HCT116 (cell line): ENCODE measurements at regions not wholly inside any gene's neighbourhood (a gene's known extent, or its start where the extent isn't known, plus 50 kb on each side); places are given as distances from the start of the nearest gene placed in this dataset.

Experiments used
- ATAC-seq: fragments of 200-7000 bp; cut with Tn5 transposase; 2 replicates; pipeline ENCODE4 v1.9.1; 2020; ENCODE audit warnings: mild to moderate bottlenecking, moderate library complexity
- BruUV-seq: library from RNA; stranded (reverse); fragments of 400-500 nt; replicated peaks from 2 replicates; lab custom pipeline; 2021; lab: Mats Ljungman, UMichigan
- CTCF ChIA-PET: fragments of 300-600 bp; sonication (Branson Sonifier 250); formaldehyde crosslinking; loops from one replicate; lab custom pipeline; 2021; ENCODE audit warnings: antibody characterized with exemption; lab: Charles Lee
- POLR2A ChIA-PET: fragments of 300-600, 350-600 bp; sonication (Branson Sonifier 250); formaldehyde crosslinking; loops from one replicate; lab custom pipeline; 2021; ENCODE audit warnings: antibody characterized with exemption; lab: Charles Lee
- RAD21 ChIA-PET, 2 experiments: fragments of 300-600 bp; sonication (Branson Sonifier 250); formaldehyde crosslinking; loops; one replicate each; lab custom pipeline; 2023; ENCODE audit warnings: low total read pairs in 2 of 2; ENCODE audit not compliant: uncharacterized antibody in 2 of 2, unreplicated experiment in 2 of 2, low non-redundant PET in 1 of 2; lab: Charles Lee
- DNase-seq: peaks from one replicate; pipeline ENCODE4 v3.0.0-alpha.2; 2010; ENCODE audit warnings: low read depth, low spot score
- H2AFZ ChIP-seq: fragments of 200-600 bp; shearing (Covaris generic), sonication (generic); 2 replicates; pipeline ENCODE4 v1.6.1; 2017; ENCODE audit warnings: low read depth, mixed run types, mixed read lengths, antibody characterized with exemption, low read length; ENCODE audit not compliant: poor library complexity, severe bottlenecking
- H3K27ac ChIP-seq: 2 replicates; pipeline ENCODE4 v1.5.1; 2012; ENCODE audit warnings: low read depth, low read length
- H3K27me3 ChIP-seq: fragments of 200-600 bp; sonication (generic); 2 replicates; pipeline ENCODE4 v1.6.1; 2016; ENCODE audit warnings: mixed run types, low read length, mixed read lengths; ENCODE audit not compliant: insufficient read depth
- H3K36me3 ChIP-seq, 2 experiments: fragments of 200-500 bp in 1 of 2; fragments of 200-600 bp in 1 of 2; sonication (Bioruptor generic) in 1 of 2; sonication (generic) in 1 of 2; 2 replicates each; pipeline versions ENCODE4 v1.5.1 to v1.6.1; 2014 to 2016; ENCODE audit warnings: low read length in 2 of 2, inconsistent platforms in 1 of 2, mixed read lengths in 1 of 2, mixed run types in 1 of 2; ENCODE audit not compliant: insufficient read depth in 2 of 2, control insufficient read depth in 1 of 2
- H3K4me1 ChIP-seq, 2 experiments: fragments of 200-600 bp in 1 of 2; sonication (generic) in 1 of 2; 2 replicates each; pipeline versions ENCODE4 v1.5.1 to v1.6.1; 2012 to 2017; ENCODE audit warnings: low read length in 2 of 2, inconsistent platforms in 1 of 2, mild to moderate bottlenecking in 1 of 2, mixed read lengths in 1 of 2, mixed run types in 1 of 2, moderate library complexity in 1 of 2; ENCODE audit not compliant: insufficient read depth in 2 of 2, control insufficient read depth in 1 of 2
- H3K4me2 ChIP-seq: fragments of 200-600 bp; sonication (generic); 2 replicates; pipeline ENCODE4 v1.6.1; 2017; ENCODE audit warnings: mixed run types, low read length, mixed read lengths
- H3K4me3 ChIP-seq, 2 experiments: fragments of 200-600 bp in 1 of 2; sonication (generic) in 1 of 2; replicated peaks in 1 of 2; 2 replicates each; pipeline ENCODE4 v1.5.1; 2011 to 2016; ENCODE audit warnings: low read length in 2 of 2, control low read depth in 1 of 2, low read depth in 1 of 2, mild to moderate bottlenecking in 1 of 2, mixed read lengths in 1 of 2, mixed run types in 1 of 2
- H3K79me2 ChIP-seq: fragments of 200-600 bp; sonication (generic); 2 replicates; pipeline ENCODE4 v1.6.1; 2017; ENCODE audit warnings: mild to moderate bottlenecking, mixed run types, low read length, moderate library complexity, mixed read lengths; ENCODE audit not compliant: insufficient read depth
- H3K9ac ChIP-seq: fragments of 200-600 bp; sonication (generic); 2 replicates; pipeline ENCODE4 v1.6.1; 2016; ENCODE audit warnings: low read length, mixed read lengths
- H3K9me2 ChIP-seq: fragments of 200-600 bp; sonication (generic), shearing (Covaris generic); 2 replicates; pipeline ENCODE4 v1.6.1; 2017; ENCODE audit warnings: mixed run types, mild to moderate bottlenecking, moderate library complexity; ENCODE audit not compliant: insufficient read depth
- H3K9me3 ChIP-seq, 2 experiments: fragments of 200-500 bp in 1 of 2; fragments of 200-600 bp in 1 of 2; sonication (Bioruptor generic) in 1 of 2; sonication (generic) in 1 of 2; 2 replicates each; pipeline ENCODE4 v1.6.1; 2014 to 2017; ENCODE audit warnings: low read length in 2 of 2, mixed read lengths in 2 of 2, inconsistent platforms in 1 of 2, low read depth in 1 of 2, mild to moderate bottlenecking in 1 of 2, mixed run types in 1 of 2, moderate library complexity in 1 of 2; ENCODE audit not compliant: control insufficient read depth in 1 of 2, insufficient read depth in 1 of 2
- H4K20me1 ChIP-seq: fragments of 200-600 bp; sonication (generic), shearing (Covaris generic); 2 replicates; pipeline ENCODE4 v1.6.1; 2017; ENCODE audit warnings: mixed run types, mild to moderate bottlenecking, moderate library complexity; ENCODE audit not compliant: insufficient read depth
- CBX3 ChIP-seq: IDR thresholded peaks from 2 replicates; pipeline ENCODE4 v1.6.1; 2012; ENCODE audit warnings: low read depth
- CEBPB ChIP-seq: IDR thresholded peaks from 2 replicates; pipeline ENCODE4 v1.6.1; 2012; ENCODE audit warnings: low read depth
- EGR1 ChIP-seq: IDR thresholded peaks from 2 replicates; pipeline ENCODE4 v1.6.1; 2012; ENCODE audit warnings: low read depth
- EZH2phosphoT487 ChIP-seq: fragments of 200-600 bp; IDR thresholded peaks from 2 replicates; pipeline ENCODE4 v1.6.1; 2018; ENCODE audit warnings: antibody characterized with exemption, borderline replicate concordance
- JUND ChIP-seq: IDR thresholded peaks from 2 replicates; pipeline ENCODE4 v1.6.1; 2012
- POLR2AphosphoS5 ChIP-seq: IDR thresholded peaks from 2 replicates; pipeline ENCODE4 v1.6.1; 2011; ENCODE audit warnings: mild to moderate bottlenecking, low read depth, low read length, moderate library complexity
- RAD21 ChIP-seq: IDR thresholded peaks from 2 replicates; pipeline ENCODE4 v1.6.1; 2012; ENCODE audit warnings: low read depth, mild to moderate bottlenecking
- REST ChIP-seq: IDR thresholded peaks from 2 replicates; pipeline ENCODE4 v1.6.1; 2012; ENCODE audit warnings: low read depth
- SIN3A ChIP-seq: IDR thresholded peaks from 2 replicates; pipeline ENCODE4 v1.6.1; 2012; ENCODE audit warnings: low read depth
- SP1 ChIP-seq: IDR thresholded peaks from 2 replicates; pipeline ENCODE4 v1.6.1; 2012; ENCODE audit warnings: low read depth
- SRF ChIP-seq: IDR thresholded peaks from 2 replicates; pipeline ENCODE4 v1.6.1; 2012; ENCODE audit warnings: low read depth
- TCF7L2 ChIP-seq: IDR thresholded peaks from 2 replicates; pipeline ENCODE4 v1.7.0; 2011; ENCODE audit warnings: borderline replicate concordance, inconsistent platforms; ENCODE audit not compliant: insufficient read depth, insufficient read length; ENCODE audit errors: extremely low read depth
- YY1 ChIP-seq: IDR thresholded peaks from 2 replicates; pipeline ENCODE4 v1.6.1; 2011; ENCODE audit warnings: low read length, low read depth, moderate library complexity, mild to moderate bottlenecking; ENCODE audit not compliant: insufficient replicate concordance; ENCODE audit errors: extremely low read depth
- ZBTB33 ChIP-seq: IDR thresholded peaks from 2 replicates; pipeline ENCODE4 v1.6.1; 2011; ENCODE audit warnings: mild to moderate bottlenecking, low read length, moderate library complexity; ENCODE audit not compliant: insufficient replicate concordance; ENCODE audit errors: extremely low read depth
- ZFX ChIP-seq: fragments of 450-650 bp; IDR thresholded peaks from 2 replicates; pipeline ENCODE4 v1.6.1; 2017
- intact Hi-C: fragments of 100-400 bp; cut with micrococcal nuclease; formaldehyde crosslinking; loops from 2 replicates; pipeline ENCODE4 v1.10.0; 2022
- TF ChIP-seq, protein P1 (sequence below): IDR thresholded peaks from 2 replicates; pipeline ENCODE4 v1.6.1; 2012

GRCh38 chr2:144328938-144329337 lies 191.0 kb downstream of the ZEB2 start:
- Histone ChIP-seq H3K4me3 (no peak overlapping the region), H3K9me3 (no peaks in the 10 kb centered on the region), H3K4me1 (peaks cover 8 to 30% of the 10 kb centered on the region in 2 experiments), H3K9me2 (no peaks in the 10 kb centered on the region), H3K79me2 (peaks cover 34% of the 10 kb centered on the region), H3K9ac (no peak overlapping the region), H3K27ac (no peak overlapping the region), H4K20me1 (no peaks in the 10 kb centered on the region), H3K36me3 (no peaks in the 10 kb centered on the region), H3K27me3 (no peaks in the 10 kb centered on the region), H2AFZ (no peak overlapping the region), H3K4me2 (no peak overlapping the region)
- CTCF ChIA-PET: no interaction called here
- intact Hi-C loops: no loop called here
- POLR2A ChIA-PET: no interaction called here
- ATAC-seq: no peak
- TF ChIP-seq, protein P1, sequence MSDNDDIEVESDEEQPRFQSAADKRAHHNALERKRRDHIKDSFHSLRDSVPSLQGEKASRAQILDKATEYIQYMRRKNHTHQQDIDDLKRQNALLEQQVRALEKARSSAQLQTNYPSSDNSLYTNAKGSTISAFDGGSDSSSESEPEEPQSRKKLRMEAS: no peak
- TF ChIP-seq JUND (no peak), RAD21 (no peak), POLR2AphosphoS5 (no peak), ZBTB33 (no peak), YY1 (no peak), TCF7L2 (no peak), REST (no peak), SP1 (no peak), EZH2phosphoT487 (no peak), EGR1 (no peak), SRF (no peak), ZFX (no peak), CEBPB (no peak), SIN3A (no peak), CBX3 (no peak)
- RAD21 ChIA-PET: no interaction called here
- DNase-seq: no peak
- no TSS peak for BruUV-seq
